Gastrocnemius medialis (tissue), 4 donors: ENCODE measurements at regions not wholly inside any gene's neighbourhood (a gene's known extent, or its start where the extent isn't known, plus 50 kb on each side); places are given as distances from the start of the nearest gene placed in this dataset.

Experiments used
- CTCF ChIP-seq, 5 experiments: fragments of 450-650 bp in 3 of 5; fragments of 200-600 bp in 2 of 5; sonication (generic) in 2 of 5; IDR thresholded peaks in 4 of 5; conservative IDR thresholded peaks in 1 of 5; 1 replicate in 4 of 5; 2 replicates in 1 of 5; pipeline ENCODE4 v1.5.1; 2016 to 2019; ENCODE audit warnings: antibody characterized with exemption in 5 of 5, mild to moderate bottlenecking in 3 of 5, moderate library complexity in 3 of 5
- POLR2A ChIP-seq, 2 donors: fragments of 450-650 bp; IDR thresholded peaks; one replicate each; pipeline ENCODE4 v1.6.1; 2017; ENCODE audit warnings: antibody characterized with exemption in 2 of 2, mild to moderate bottlenecking in 2 of 2, moderate library complexity in 2 of 2

- no peak for TF ChIP-seq CTCF (IDR thresholded peaks at IDR 0.05 in 4 of 5, conservative IDR thresholded peaks at IDR 0.05 in 1 of 5)
- no peak for TF ChIP-seq POLR2A (IDR thresholded peaks at IDR 0.05)
These were observed 88.3 kb downstream of the KLF15 start for GRCh38 chr3:126268866-126269265.
